ENCODE measurements at regions not wholly inside any gene's neighbourhood (a gene's known extent, or its start where the extent isn't known, plus 50 kb on each side); places are given as distances from the start of the nearest gene placed in this dataset.

- no peak for TF ChIP-seq EZH2phosphoT487 (IDR thresholded peaks at IDR 0.05; ENCODE audit: low read depth, severe bottlenecking, unreplicated experiment)
- TF ChIP-seq, protein P1, sequence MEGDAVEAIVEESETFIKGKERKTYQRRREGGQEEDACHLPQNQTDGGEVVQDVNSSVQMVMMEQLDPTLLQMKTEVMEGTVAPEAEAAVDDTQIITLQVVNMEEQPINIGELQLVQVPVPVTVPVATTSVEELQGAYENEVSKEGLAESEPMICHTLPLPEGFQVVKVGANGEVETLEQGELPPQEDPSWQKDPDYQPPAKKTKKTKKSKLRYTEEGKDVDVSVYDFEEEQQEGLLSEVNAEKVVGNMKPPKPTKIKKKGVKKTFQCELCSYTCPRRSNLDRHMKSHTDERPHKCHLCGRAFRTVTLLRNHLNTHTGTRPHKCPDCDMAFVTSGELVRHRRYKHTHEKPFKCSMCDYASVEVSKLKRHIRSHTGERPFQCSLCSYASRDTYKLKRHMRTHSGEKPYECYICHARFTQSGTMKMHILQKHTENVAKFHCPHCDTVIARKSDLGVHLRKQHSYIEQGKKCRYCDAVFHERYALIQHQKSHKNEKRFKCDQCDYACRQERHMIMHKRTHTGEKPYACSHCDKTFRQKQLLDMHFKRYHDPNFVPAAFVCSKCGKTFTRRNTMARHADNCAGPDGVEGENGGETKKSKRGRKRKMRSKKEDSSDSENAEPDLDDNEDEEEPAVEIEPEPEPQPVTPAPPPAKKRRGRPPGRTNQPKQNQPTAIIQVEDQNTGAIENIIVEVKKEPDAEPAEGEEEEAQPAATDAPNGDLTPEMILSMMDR (IDR thresholded peaks at IDR 0.05; ENCODE audit: poor library complexity), result no peak
- TF ChIP-seq EZH2 (IDR thresholded peaks at IDR 0.05; ENCODE audit: borderline replicate concordance), result no peak
Observed at GRCh38 chr16:51907680-51908079, 639.3 kb downstream of the TOX3 start.
